ENCODE measurements at regions not wholly inside any gene's neighbourhood (a gene's known extent, or its start where the extent isn't known, plus 50 kb on each side); places are given as distances from the start of the nearest gene placed in this dataset.

DNA sequence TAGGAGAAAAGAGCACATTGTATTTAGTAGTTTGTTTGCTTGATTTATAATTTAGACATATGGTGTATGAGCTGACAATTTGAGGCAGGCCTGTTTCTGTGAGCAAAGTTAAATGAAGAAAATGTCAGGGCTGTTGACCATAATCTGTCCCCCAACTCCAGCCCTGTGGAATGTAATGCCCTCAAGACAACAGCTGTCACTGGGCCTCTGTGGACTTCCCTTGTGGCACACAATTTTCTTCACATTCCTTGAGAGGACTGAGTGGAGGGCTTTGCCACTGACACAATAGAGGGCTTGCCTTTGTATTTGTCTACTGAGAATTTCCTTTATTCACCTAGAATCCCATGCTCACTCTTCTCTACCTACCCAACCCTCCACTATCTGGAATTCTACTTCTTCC is 141.2 kb upstream of the CD180 start:
- Mint-ChIP-seq H3K4me1 (ENCODE audit: low read depth) (no peaks in the 10 kb centered on the region), H3K27me3 (ENCODE audit: insufficient read depth) (peaks cover 6% of the 10 kb centered on the region), H3K36me3 (ENCODE audit: low read depth) (no peaks in the 10 kb centered on the region), H3K27ac (no peak overlapping the region), H3K4me3 (no peak overlapping the region), H3K9me3 (no peaks in the 10 kb centered on the region)
- DNase-seq, result no peak
- TF ChIP-seq, protein P1, sequence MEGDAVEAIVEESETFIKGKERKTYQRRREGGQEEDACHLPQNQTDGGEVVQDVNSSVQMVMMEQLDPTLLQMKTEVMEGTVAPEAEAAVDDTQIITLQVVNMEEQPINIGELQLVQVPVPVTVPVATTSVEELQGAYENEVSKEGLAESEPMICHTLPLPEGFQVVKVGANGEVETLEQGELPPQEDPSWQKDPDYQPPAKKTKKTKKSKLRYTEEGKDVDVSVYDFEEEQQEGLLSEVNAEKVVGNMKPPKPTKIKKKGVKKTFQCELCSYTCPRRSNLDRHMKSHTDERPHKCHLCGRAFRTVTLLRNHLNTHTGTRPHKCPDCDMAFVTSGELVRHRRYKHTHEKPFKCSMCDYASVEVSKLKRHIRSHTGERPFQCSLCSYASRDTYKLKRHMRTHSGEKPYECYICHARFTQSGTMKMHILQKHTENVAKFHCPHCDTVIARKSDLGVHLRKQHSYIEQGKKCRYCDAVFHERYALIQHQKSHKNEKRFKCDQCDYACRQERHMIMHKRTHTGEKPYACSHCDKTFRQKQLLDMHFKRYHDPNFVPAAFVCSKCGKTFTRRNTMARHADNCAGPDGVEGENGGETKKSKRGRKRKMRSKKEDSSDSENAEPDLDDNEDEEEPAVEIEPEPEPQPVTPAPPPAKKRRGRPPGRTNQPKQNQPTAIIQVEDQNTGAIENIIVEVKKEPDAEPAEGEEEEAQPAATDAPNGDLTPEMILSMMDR (IDR thresholded peaks at IDR 0.05), result no peak

DNA sequence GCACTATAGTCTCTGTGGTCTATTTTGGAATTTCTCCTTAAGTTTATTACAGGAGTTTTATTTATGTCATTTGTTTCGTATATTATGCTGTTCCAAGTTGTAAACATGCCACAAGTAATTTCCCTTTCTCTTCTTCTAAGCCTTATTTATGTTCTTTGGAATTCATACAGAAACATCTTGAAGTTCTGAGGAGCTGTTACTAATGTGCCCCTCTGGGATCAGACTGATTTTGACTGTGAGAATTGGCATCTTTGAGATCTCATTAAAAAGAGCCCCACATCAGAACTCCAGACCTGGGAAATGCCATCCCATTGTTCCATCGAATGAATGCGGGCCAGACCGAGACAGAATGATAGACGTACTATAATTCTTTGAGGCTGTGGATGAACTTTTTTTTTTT is 138.8 kb upstream of the CD180 start:
- TF ChIP-seq, protein P1 (IDR thresholded peaks at IDR 0.05), result no peak
- H3K4me1 Mint-ChIP-seq (ENCODE audit: low read depth), result no peaks in the 10 kb centered on the region
- no peak overlapping the region for H3K4me3 Mint-ChIP-seq
- H3K27ac Mint-ChIP-seq, result no peak overlapping the region
- DNase-seq, result no peak
- H3K36me3 Mint-ChIP-seq (ENCODE audit: low read depth), result no peaks in the 10 kb centered on the region
- no peaks in the 10 kb centered on the region; the same call in 1 of the 2 replicates for H3K9me3 Mint-ChIP-seq
- peaks cover 6% of the 10 kb centered on the region for H3K27me3 Mint-ChIP-seq (ENCODE audit: insufficient read depth)

DNA sequence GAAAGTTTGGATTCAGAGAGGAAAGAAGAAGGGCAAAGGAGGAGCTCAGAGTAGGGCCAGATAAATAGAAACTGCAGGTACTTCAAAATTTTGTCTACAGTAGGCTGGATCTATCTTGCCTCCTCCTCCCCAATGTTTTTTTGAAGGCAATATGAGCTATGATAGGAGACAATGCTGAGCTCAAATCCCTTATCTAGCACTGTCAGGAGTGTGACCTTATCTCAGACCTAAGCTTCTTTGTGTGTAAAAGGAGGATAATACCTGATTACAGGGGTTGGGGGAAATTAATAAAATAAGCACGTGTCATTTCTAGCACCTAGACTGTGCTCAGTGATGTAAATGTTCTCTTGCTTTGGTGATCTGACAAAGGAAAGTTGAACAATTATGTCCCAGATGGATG is 137.8 kb upstream of the CD180 start:
- Mint-ChIP-seq H3K4me3 (no peak overlapping the region), H3K9me3 (no peaks in the 10 kb centered on the region; the same call in 1 of the 2 replicates), H3K27ac (no peak overlapping the region), H3K4me1 (ENCODE audit: low read depth) (no peaks in the 10 kb centered on the region), H3K36me3 (ENCODE audit: low read depth) (no peaks in the 10 kb centered on the region), H3K27me3 (ENCODE audit: insufficient read depth) (peaks cover 2% of the 10 kb centered on the region; the same call in 1 of the 2 replicates)
- no peak for DNase-seq
- TF ChIP-seq, protein P1 (IDR thresholded peaks at IDR 0.05), result no peak

DNA sequence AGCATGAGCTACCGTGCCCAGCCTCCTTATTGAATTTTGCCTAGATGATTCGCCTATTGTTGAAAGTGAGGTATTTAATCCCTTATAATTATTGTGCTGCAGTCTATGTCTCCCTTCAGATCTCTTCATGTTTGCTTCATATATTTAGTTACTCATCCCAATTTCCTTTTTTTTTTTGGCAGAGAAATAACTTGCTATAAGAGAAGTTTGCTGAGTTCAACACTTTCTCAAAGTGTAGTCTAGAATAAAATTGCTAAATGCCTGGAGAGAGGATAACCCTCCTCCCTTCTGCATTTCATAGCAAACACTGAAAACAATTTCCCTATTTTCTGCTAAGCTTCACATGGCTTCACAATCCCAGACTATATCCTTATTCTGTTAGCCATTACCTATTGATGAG is 136.6 kb upstream of the CD180 start:
- H3K27me3 Mint-ChIP-seq (ENCODE audit: insufficient read depth), result no peaks in the 10 kb centered on the region; the same call in 1 of the 2 replicates
- no peak overlapping the region for H3K4me3 Mint-ChIP-seq
- H3K4me1 Mint-ChIP-seq (ENCODE audit: low read depth), result no peaks in the 10 kb centered on the region
- no peak overlapping the region for H3K27ac Mint-ChIP-seq
- H3K36me3 Mint-ChIP-seq (ENCODE audit: low read depth), result no peaks in the 10 kb centered on the region
- no peak for DNase-seq
- no peaks in the 10 kb centered on the region; the same call in 1 of the 2 replicates for H3K9me3 Mint-ChIP-seq
- TF ChIP-seq, protein P1 (IDR thresholded peaks at IDR 0.05), result no peak

DNA sequence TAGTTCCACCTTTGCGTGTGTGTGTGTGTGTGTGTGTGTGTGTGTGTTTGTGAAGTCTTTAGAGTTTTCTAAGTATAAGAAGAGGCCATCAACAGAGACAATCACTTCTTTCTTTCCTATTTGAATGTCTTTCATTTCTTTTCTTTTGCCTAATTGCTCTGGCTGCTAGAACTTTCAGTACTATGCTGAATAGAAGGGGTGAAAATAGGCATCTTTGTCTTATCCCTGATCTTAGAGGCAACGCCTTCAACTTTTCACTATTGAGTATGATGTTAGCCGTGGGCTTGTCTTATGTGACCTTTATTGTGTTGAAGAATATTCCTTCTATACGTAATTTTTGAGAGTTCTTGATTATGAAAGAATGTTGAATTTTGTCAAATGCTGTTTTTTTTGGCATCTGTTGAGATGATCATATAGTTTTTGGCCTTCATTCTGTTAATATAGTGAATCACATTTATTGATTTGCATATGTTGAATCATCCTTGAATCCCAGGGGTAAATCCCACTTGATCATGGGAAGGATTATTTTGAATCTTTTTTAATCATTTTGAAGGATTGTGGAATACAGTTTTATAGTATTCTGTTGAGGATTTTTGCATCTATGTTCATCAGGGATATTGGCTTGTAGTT is 134.8 kb upstream of the CD180 start:
- H3K9me3 Mint-ChIP-seq, result no peaks in the 10 kb centered on the region; the same call in 1 of the 2 replicates
- no peak for DNase-seq
- no peaks in the 10 kb centered on the region for H3K4me1 Mint-ChIP-seq (ENCODE audit: low read depth)
- H3K27me3 Mint-ChIP-seq (ENCODE audit: insufficient read depth), result no peaks in the 10 kb centered on the region
- no peak overlapping the region for H3K27ac Mint-ChIP-seq
- H3K4me3 Mint-ChIP-seq, result no peak overlapping the region
- H3K36me3 Mint-ChIP-seq (ENCODE audit: low read depth), result no peaks in the 10 kb centered on the region
- TF ChIP-seq, protein P1 (IDR thresholded peaks at IDR 0.05), result no peak

Measured in HFFc6 (cell line).